ENCODE measurements at regions not wholly inside any gene's neighbourhood (a gene's known extent, or its start where the extent isn't known, plus 50 kb on each side); places are given as distances from the start of the nearest gene placed in this dataset.

- no peaks in the 10 kb centered on the region for H3K9me3 ChIP-seq (ENCODE audit: control insufficient read depth in 2 of 3, low read length in 3 of 3)
- H3K27me3 ChIP-seq (ENCODE audit: control insufficient read depth in 2 of 2, insufficient read depth in 2 of 2, low read length in 2 of 2) = no peaks in the 10 kb centered on the region
- no peaks in the 10 kb centered on the region for H3K4me1 ChIP-seq (ENCODE audit: control insufficient read depth in 2 of 2, insufficient read depth in 2 of 2, low read length in 2 of 2)
- intact Hi-C loops (cut with micrococcal nuclease) = no loop called here
- no peaks in the 10 kb centered on the region for H3K36me3 ChIP-seq (ENCODE audit: control insufficient read depth in 2 of 3, insufficient read depth in 3 of 3, low read length in 3 of 3)
- Mint-ChIP-seq H3K27ac (no peak overlapping the region), H3K4me1 (no peaks in the 10 kb centered on the region), H3K36me3 (no peaks in the 10 kb centered on the region), H3K4me3 (no peak overlapping the region), H3K9me3 (peaks cover 0 to 13% (median 0%) of the 10 kb centered on the region in 11 donors), H3K27me3 (peaks cover 0 to 7% (median 0%) of the 10 kb centered on the region in 5 donors)
- ChIA-PET CTCF (no interaction called here), POLR2A (no interaction called here)
- ATAC-seq (no peak), DNase-seq (no peak)
- no peak overlapping the region for H3K4me3 ChIP-seq (ENCODE audit: low read length)
- H3K27ac ChIP-seq (ENCODE audit: low read depth, low read length) = no peak overlapping the region
These were observed 710.6 kb upstream of the FANCL start for GRCh38 chr2:58951722-58952121.

- POLR2A ChIA-PET = no interaction called here
- Mint-ChIP-seq H3K4me3 (no peak overlapping the region), H3K27me3 (peaks cover 0 to 7% (median 0%) of the 10 kb centered on the region in 5 donors), H3K27ac (no peak overlapping the region), H3K9me3 (peaks cover 0 to 16% (median 0%) of the 10 kb centered on the region in 11 donors), H3K36me3 (no peaks in the 10 kb centered on the region), H3K4me1 (no peaks in the 10 kb centered on the region)
- no peaks in the 10 kb centered on the region for H3K9me3 ChIP-seq (ENCODE audit: control insufficient read depth in 2 of 3, low read length in 3 of 3)
- H3K4me1 ChIP-seq (ENCODE audit: control insufficient read depth in 2 of 2, insufficient read depth in 2 of 2, low read length in 2 of 2) = no peaks in the 10 kb centered on the region
- no peaks in the 10 kb centered on the region for H3K36me3 ChIP-seq (ENCODE audit: control insufficient read depth in 2 of 3, insufficient read depth in 3 of 3, low read length in 3 of 3)
- no peak overlapping the region for H3K4me3 ChIP-seq (ENCODE audit: low read length)
- DNase-seq = no peak
- no peak overlapping the region for H3K27ac ChIP-seq (ENCODE audit: low read depth, low read length)
- intact Hi-C loops (cut with micrococcal nuclease) = no loop called here
- no peak for ATAC-seq
- no peaks in the 10 kb centered on the region for H3K27me3 ChIP-seq (ENCODE audit: control insufficient read depth in 2 of 2, insufficient read depth in 2 of 2, low read length in 2 of 2)
- CTCF ChIA-PET = no interaction called here
These were observed 709.8 kb upstream of the FANCL start for GRCh38 chr2:58950795-58951462.

GRCh38 chr2:58939388-58939787, 698.3 kb upstream of the FANCL start:
- H3K4me3 ChIP-seq (ENCODE audit: low read length) = no peak overlapping the region
- H3K4me1 ChIP-seq (ENCODE audit: control insufficient read depth in 2 of 2, insufficient read depth in 2 of 2, low read length in 2 of 2) = no peaks in the 10 kb centered on the region
- Mint-ChIP-seq H3K36me3 (no peaks in the 10 kb centered on the region), H3K27ac (no peak overlapping the region), H3K27me3 (no peaks in the 10 kb centered on the region), H3K9me3 (peaks cover 0 to 16% (median 0%) of the 10 kb centered on the region in 11 donors), H3K4me1 (no peaks in the 10 kb centered on the region), H3K4me3 (no peak overlapping the region)
- no peaks in the 10 kb centered on the region for H3K27me3 ChIP-seq (ENCODE audit: control insufficient read depth in 2 of 2, insufficient read depth in 2 of 2, low read length in 2 of 2)
- no peak overlapping the region for H3K27ac ChIP-seq (ENCODE audit: low read depth, low read length)
- intact Hi-C loops (cut with micrococcal nuclease) = no loop called here
- ChIA-PET POLR2A (no interaction called here), CTCF (no interaction called here)
- no peaks in the 10 kb centered on the region for H3K9me3 ChIP-seq (ENCODE audit: control insufficient read depth in 2 of 3, low read length in 3 of 3)
- ATAC-seq (no peak), DNase-seq (no peak)
- H3K36me3 ChIP-seq (ENCODE audit: control insufficient read depth in 2 of 3, insufficient read depth in 3 of 3, low read length in 3 of 3) = no peaks in the 10 kb centered on the region

- no peaks in the 10 kb centered on the region for H3K36me3 ChIP-seq (ENCODE audit: control insufficient read depth in 2 of 3, insufficient read depth in 3 of 3, low read length in 3 of 3)
- H3K36me3 Mint-ChIP-seq = no peaks in the 10 kb centered on the region
- POLR2A ChIA-PET = no interaction called here
- H3K27me3 Mint-ChIP-seq = no peaks in the 10 kb centered on the region
- H3K4me3 Mint-ChIP-seq = no peak overlapping the region
- H3K27me3 ChIP-seq (ENCODE audit: control insufficient read depth in 2 of 2, insufficient read depth in 2 of 2, low read length in 2 of 2) = no peaks in the 10 kb centered on the region
- no peak for DNase-seq
- no peaks in the 10 kb centered on the region for H3K9me3 ChIP-seq (ENCODE audit: control insufficient read depth in 2 of 3, low read length in 3 of 3)
- ATAC-seq = no peak
- no peak overlapping the region for H3K27ac Mint-ChIP-seq
- intact Hi-C loops (cut with micrococcal nuclease) = no loop called here
- CTCF ChIA-PET = no interaction called here
- no peaks in the 10 kb centered on the region for H3K4me1 ChIP-seq (ENCODE audit: control insufficient read depth in 2 of 2, insufficient read depth in 2 of 2, low read length in 2 of 2)
- no peak overlapping the region for H3K4me3 ChIP-seq (ENCODE audit: low read length)
- H3K9me3 Mint-ChIP-seq = peaks cover 0 to 14% (median 0%) of the 10 kb centered on the region in 11 donors
- no peaks in the 10 kb centered on the region for H3K4me1 Mint-ChIP-seq
- H3K27ac ChIP-seq (ENCODE audit: low read depth, low read length) = no peak overlapping the region
These were observed 697.9 kb upstream of the FANCL start for GRCh38 chr2:58938988-58939387.

GRCh38 chr2:58932801-58933200, 691.7 kb upstream of the FANCL start:
- H3K36me3 Mint-ChIP-seq = no peaks in the 10 kb centered on the region
- ATAC-seq = no peak

GRCh38 chr2:58930537-58930936, 689.4 kb upstream of the FANCL start:
- intact Hi-C loops (cut with micrococcal nuclease) = no loop called here
- POLR2A ChIA-PET = no interaction called here

More at GRCh38 chr2:58932801-58933200, 691.7 kb upstream of the FANCL start:
- H3K4me1 Mint-ChIP-seq = no peaks in the 10 kb centered on the region
- H3K27me3 ChIP-seq (ENCODE audit: control insufficient read depth in 2 of 2, insufficient read depth in 2 of 2, low read length in 2 of 2) = no peaks in the 10 kb centered on the region
- no peak overlapping the region for H3K4me3 ChIP-seq (ENCODE audit: low read length)
- peaks cover 0 to 3% (median 0%) of the 10 kb centered on the region in 11 donors for H3K9me3 Mint-ChIP-seq
- intact Hi-C loops (cut with micrococcal nuclease) = no loop called here
- DNase-seq = no peak
- no peak overlapping the region for H3K4me3 Mint-ChIP-seq
- no peak overlapping the region for H3K27ac ChIP-seq (ENCODE audit: low read depth, low read length)
- CTCF ChIA-PET = no interaction called here
- H3K36me3 ChIP-seq (ENCODE audit: control insufficient read depth in 2 of 3, insufficient read depth in 3 of 3, low read length in 3 of 3) = no peaks in the 10 kb centered on the region
- H3K4me1 ChIP-seq (ENCODE audit: control insufficient read depth in 2 of 2, insufficient read depth in 2 of 2, low read length in 2 of 2) = no peaks in the 10 kb centered on the region
- no peak overlapping the region for H3K27ac Mint-ChIP-seq
- H3K9me3 ChIP-seq (ENCODE audit: control insufficient read depth in 2 of 3, low read length in 3 of 3) = no peaks in the 10 kb centered on the region
- no peaks in the 10 kb centered on the region for H3K27me3 Mint-ChIP-seq
- POLR2A ChIA-PET = no interaction called here

GRCh38 chr2:58928973-58929372, 687.8 kb upstream of the FANCL start:
- DNase-seq (no peak), ATAC-seq (no peak)
- no peaks in the 10 kb centered on the region for H3K36me3 ChIP-seq (ENCODE audit: control insufficient read depth in 2 of 3, insufficient read depth in 3 of 3, low read length in 3 of 3)
- POLR2A ChIA-PET = no interaction called here
- H3K36me3 Mint-ChIP-seq = no peaks in the 10 kb centered on the region
- H3K27ac ChIP-seq (ENCODE audit: low read depth, low read length) = no peak overlapping the region
- H3K4me1 ChIP-seq (ENCODE audit: control insufficient read depth in 2 of 2, insufficient read depth in 2 of 2, low read length in 2 of 2) = no peaks in the 10 kb centered on the region
- no peak overlapping the region for H3K4me3 Mint-ChIP-seq
- intact Hi-C loops (cut with micrococcal nuclease) = no loop called here
- H3K27ac Mint-ChIP-seq = no peak overlapping the region
- no peak overlapping the region for H3K4me3 ChIP-seq (ENCODE audit: low read length)
- H3K4me1 Mint-ChIP-seq = no peaks in the 10 kb centered on the region
- H3K27me3 ChIP-seq (ENCODE audit: control insufficient read depth in 2 of 2, insufficient read depth in 2 of 2, low read length in 2 of 2) = no peaks in the 10 kb centered on the region
- H3K9me3 ChIP-seq (ENCODE audit: control insufficient read depth in 2 of 3, low read length in 3 of 3) = no peaks in the 10 kb centered on the region
- CTCF ChIA-PET = interaction anchor here (0.7 kb wide), 1 partner anchor 10 kb away, joined by 3 read pairs; no protein-coding TSS in a partner anchor
- no peaks in the 10 kb centered on the region for H3K27me3 Mint-ChIP-seq
- peaks cover 0 to 3% (median 0%) of the 10 kb centered on the region in 11 donors for H3K9me3 Mint-ChIP-seq

More at GRCh38 chr2:58930537-58930936, 689.4 kb upstream of the FANCL start:
- H3K27me3 Mint-ChIP-seq = no peaks in the 10 kb centered on the region
- no peaks in the 10 kb centered on the region for H3K27me3 ChIP-seq (ENCODE audit: control insufficient read depth in 2 of 2, insufficient read depth in 2 of 2, low read length in 2 of 2)
- no peaks in the 10 kb centered on the region for H3K36me3 ChIP-seq (ENCODE audit: control insufficient read depth in 2 of 3, insufficient read depth in 3 of 3, low read length in 3 of 3)
- no peak overlapping the region for H3K4me3 ChIP-seq (ENCODE audit: low read length)
- CTCF ChIA-PET = no interaction called here
- H3K36me3 Mint-ChIP-seq = no peaks in the 10 kb centered on the region
- H3K9me3 Mint-ChIP-seq = peaks cover 0 to 3% (median 0%) of the 10 kb centered on the region in 11 donors
- no peak for DNase-seq
- H3K27ac Mint-ChIP-seq = no peak overlapping the region
- H3K27ac ChIP-seq (ENCODE audit: low read depth, low read length) = no peak overlapping the region
- H3K9me3 ChIP-seq (ENCODE audit: control insufficient read depth in 2 of 3, low read length in 3 of 3) = no peaks in the 10 kb centered on the region
- H3K4me1 Mint-ChIP-seq = no peaks in the 10 kb centered on the region
- H3K4me1 ChIP-seq (ENCODE audit: control insufficient read depth in 2 of 2, insufficient read depth in 2 of 2, low read length in 2 of 2) = no peaks in the 10 kb centered on the region
- H3K4me3 Mint-ChIP-seq = no peak overlapping the region
- no peak for ATAC-seq

All from naive thymus-derived CD4-positive, alpha-beta T cell (primary cell).